Right lobe of liver (tissue), 6 donors: ENCODE measurements at regions not wholly inside any gene's neighbourhood (a gene's known extent, or its start where the extent isn't known, plus 50 kb on each side); places are given as distances from the start of the nearest gene placed in this dataset.

Experiments
- ATAC-seq, 4 donors: fragments of 200-7000 bp; cut with Tn5 transposase; one replicate each; pipeline ENCODE4 v1.9.1; 2020; ENCODE audit warnings: mild to moderate bottlenecking in 4 of 4, moderate library complexity in 4 of 4
- DNase-seq, 3 donors: peaks; one replicate each; pipeline ENCODE4 v3.0.0-alpha.2; 2020
- H3K27ac ChIP-seq, 3 donors: fragments of 200-600 bp; one replicate each; pipeline ENCODE4 v1.8.0; 2022
- H3K27me3 ChIP-seq, 2 donors: fragments of 200-600 bp; one replicate each; pipeline ENCODE4 v1.8.0; 2022
- H3K36me3 ChIP-seq, 4 donors: fragments of 200-600 bp; sonication (generic) in 1 of 4; one replicate each; pipeline versions ENCODE4 v1.5.1 to v1.8.0; 2017 to 2022; ENCODE audit warnings: control low read depth in 1 of 4
- H3K4me1 ChIP-seq, 4 donors: fragments of 200-600 bp; sonication (generic) in 1 of 4; one replicate each; pipeline versions ENCODE4 v1.5.1 to v1.8.0; 2017 to 2022; ENCODE audit warnings: control low read depth in 1 of 4
- H3K4me3 ChIP-seq, 3 donors: fragments of 200-600 bp; one replicate each; pipeline ENCODE4 v1.8.0; 2022
- H3K9me3 ChIP-seq, 4 donors: fragments of 200-600 bp; sonication (generic) in 1 of 4; one replicate each; pipeline versions ENCODE4 v1.5.1 to v1.8.0; 2017 to 2022; ENCODE audit warnings: control low read depth in 1 of 4
- CTCF ChIP-seq, 4 donors: fragments of 200-600 bp in 3 of 4; fragments of 450-650 bp in 1 of 4; IDR thresholded peaks; one replicate each; pipeline versions ENCODE4 v1.5.1 to v1.8.0; 2016 to 2022; ENCODE audit warnings: antibody characterized with exemption in 4 of 4, mild to moderate bottlenecking in 2 of 4
- POLR2A ChIP-seq: fragments of 450-650 bp; IDR thresholded peaks from one replicate; pipeline ENCODE4 v1.6.1; 2017; ENCODE audit warnings: antibody characterized with exemption, mild to moderate bottlenecking
- WGBS: methylation state at CpG from one replicate; pipeline ENCODE4 v1.1.6; 2018; ENCODE audit warnings: low coverage, low lambda C conversion rate; ENCODE audit not compliant: insufficient coverage; ENCODE audit errors: missing lambda C conversion rate; 5-methylcytosine and 5-hydroxymethylcytosine counted together
- intact Hi-C, 2 donors: fragments of 100-400 bp; cut with DNase I; formaldehyde crosslinking; loops; one replicate each; pipeline versions ENCODE4 v1.11.2 to v1.14.1; 2022
- donor health status: DM: no; HTN: yes; CAD: no.
- donor health status: DM: no; HTN: no; CAD: no.
- donor health status: DM: no; HTN: no; CAD: no.
- donor health status: DM: no; HTN: yes; CAD: no.
- donor health status: DM: no; HTN: yes; CAD: no.

- H3K4me3 ChIP-seq: no peak overlapping the region
- TF ChIP-seq CTCF (IDR thresholded peaks at IDR 0.05): no peak
- TF ChIP-seq POLR2A: no peak
- H3K36me3 ChIP-seq: no peaks in the 10 kb centered on the region
- no peaks in the 10 kb centered on the region for H3K9me3 ChIP-seq
- no peaks in the 10 kb centered on the region for H3K27me3 ChIP-seq
- intact Hi-C loops: no loop called here
- DNase-seq (no peak), ATAC-seq (no peak)
- no peak overlapping the region for H3K27ac ChIP-seq
- H3K4me1 ChIP-seq: no peaks in the 10 kb centered on the region
- 34% methylated on average over 6 of the region's 6 CpGs for WGBS
Observed at GRCh38 chrX:24410514-24411189, 50.2 kb downstream of the SUPT20HL1 start.

DNA sequence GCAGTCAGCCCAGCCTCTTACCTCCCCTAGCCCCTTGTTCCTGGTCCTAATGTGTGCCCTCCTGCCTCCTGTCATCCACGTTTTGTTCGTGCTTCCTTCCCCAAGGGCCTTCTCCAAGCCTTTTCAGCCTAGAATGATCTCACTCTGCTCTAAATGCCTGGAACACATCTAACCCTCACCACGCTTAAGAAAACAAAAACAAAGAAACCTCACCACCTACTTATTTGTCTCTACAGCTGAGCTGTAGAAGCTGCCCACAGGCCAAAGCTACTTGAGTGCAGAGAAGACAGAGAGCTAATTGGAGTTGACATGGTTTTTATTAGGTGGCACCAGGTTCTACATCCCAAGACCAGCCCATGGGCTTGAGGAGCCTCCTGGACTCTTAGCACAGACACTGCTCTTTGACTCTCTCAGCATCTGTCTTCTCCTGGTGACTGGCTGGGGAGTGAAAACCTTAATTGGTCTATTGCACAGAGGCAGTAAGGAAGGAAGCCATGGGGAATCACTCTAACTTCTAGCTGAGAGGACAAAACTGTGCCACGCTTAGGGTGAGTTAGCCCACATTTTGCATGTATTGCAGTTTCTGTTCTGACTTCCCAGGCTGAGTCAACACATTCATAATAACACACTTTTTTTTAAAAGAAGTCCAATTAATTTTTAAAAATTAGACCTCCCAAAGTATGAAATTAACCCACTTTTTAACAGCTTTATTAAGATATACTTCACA, 52.3 kb upstream of the PDK3 start:
- H3K27me3 ChIP-seq: no peaks in the 10 kb centered on the region
- intact Hi-C loops: no loop called here
- ATAC-seq (peak in 2 of 4 donors; percentile 39 to 43), DNase-seq (no peak)
- H3K4me1 ChIP-seq: no peaks in the 10 kb centered on the region
- H3K36me3 ChIP-seq: no peaks in the 10 kb centered on the region
- H3K4me3 ChIP-seq: no peak overlapping the region
- no peak overlapping the region for H3K27ac ChIP-seq
- no peaks in the 10 kb centered on the region for H3K9me3 ChIP-seq
- TF ChIP-seq CTCF (IDR thresholded peaks at IDR 0.05): no peak
- TF ChIP-seq POLR2A: no peak
- 56% methylated on average over 4 of the region's 4 CpGs for WGBS
